Smooth muscle cell (in vitro differentiated cells): ENCODE measurements at regions not wholly inside any gene's neighbourhood (a gene's known extent, or its start where the extent isn't known, plus 50 kb on each side); places are given as distances from the start of the nearest gene placed in this dataset.

Experiments
- DNase-seq: peaks from one replicate; lab custom pipeline; 2025; ENCODE audit not compliant: unreplicated experiment; lab: John Stamatoyannopoulos, UW
- H2AFZ ChIP-seq: fragments of 200-600 bp; sonication (generic); 2 replicates; pipeline ENCODE4 v1.6.0; 2016; ENCODE audit warnings: antibody characterized with exemption, low read depth, mild to moderate bottlenecking
- H3F3A ChIP-seq: fragments of 200-600 bp; sonication (generic); 2 replicates; pipeline ENCODE4 v1.6.0; 2017; ENCODE audit warnings: antibody characterized with exemption, low read depth
- H3K27ac ChIP-seq: fragments of 200-600 bp; sonication (generic); 2 replicates; pipeline ENCODE4 v1.5.1; 2016; ENCODE audit warnings: low read depth, mild to moderate bottlenecking
- H3K27me3 ChIP-seq: fragments of 200-600 bp; sonication (generic); 2 replicates; pipeline ENCODE4 v1.6.1; 2016; ENCODE audit warnings: low read depth, mild to moderate bottlenecking
- H3K36me3 ChIP-seq: fragments of 200-600 bp; sonication (generic); 2 replicates; pipeline ENCODE4 v1.5.1; 2016; ENCODE audit warnings: low read depth
- H3K4me1 ChIP-seq: fragments of 200-600 bp; sonication (generic); 2 replicates; pipeline ENCODE4 v1.5.1; 2016; ENCODE audit warnings: low read depth
- H3K4me2 ChIP-seq: fragments of 200-600 bp; sonication (generic); 2 replicates; pipeline ENCODE4 v1.6.0; 2016; ENCODE audit warnings: mild to moderate bottlenecking
- H3K4me3 ChIP-seq: fragments of 200-600 bp; sonication (generic); 2 replicates; pipeline ENCODE4 v1.5.1; 2016; ENCODE audit warnings: mild to moderate bottlenecking
- H3K79me2 ChIP-seq: fragments of 200-600 bp; sonication (generic); 2 replicates; pipeline ENCODE4 v1.6.0; 2016; ENCODE audit warnings: low read depth, mild to moderate bottlenecking
- H3K9ac ChIP-seq: fragments of 200-600 bp; sonication (generic); 2 replicates; pipeline ENCODE4 v1.6.0; 2016; ENCODE audit warnings: low read depth
- H3K9me3 ChIP-seq: fragments of 200-600 bp; sonication (generic); replicated peaks from 2 replicates; pipeline ENCODE4 v1.5.1; 2016; ENCODE audit warnings: low read depth
- H4K20me1 ChIP-seq: fragments of 200-600 bp; sonication (generic); 2 replicates; pipeline ENCODE4 v1.6.0; 2016; ENCODE audit warnings: low read depth
- WGBS: methylation state at CpG from one replicate; pipeline ENCODE4 v1.1.7; 2016; ENCODE audit warnings: low lambda C conversion rate; 5-methylcytosine and 5-hydroxymethylcytosine counted together
- TF ChIP-seq, protein P1 (sequence below): fragments of 200-600 bp; sonication (generic); IDR thresholded peaks from 2 replicates; pipeline ENCODE4 v1.5.1; 2017; ENCODE audit warnings: borderline replicate concordance, mild to moderate bottlenecking, antibody characterized with exemption; ENCODE audit not compliant: insufficient read depth, poor library complexity, severe bottlenecking

DNA sequence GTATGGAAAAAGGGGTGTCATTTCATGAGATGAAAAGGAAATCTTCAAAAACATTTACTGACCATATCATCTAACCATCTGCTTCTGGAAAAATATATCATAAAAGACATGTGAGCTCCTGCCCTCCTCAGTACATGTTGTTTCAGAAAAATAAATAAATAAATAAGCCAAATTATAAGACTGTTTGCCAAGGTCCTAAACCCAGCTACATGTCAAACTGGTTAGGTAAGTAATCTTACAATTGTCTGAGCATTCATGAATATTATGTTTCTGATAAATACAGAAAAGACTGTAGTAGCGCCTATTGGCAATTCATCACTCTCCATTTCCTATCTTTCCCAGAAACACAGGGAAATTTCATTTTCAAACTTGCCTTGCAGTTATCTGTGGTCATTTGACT lies 138.9 kb upstream of the SETBP1 start:
- no peak overlapping the region for H3K9ac ChIP-seq
- H2AFZ ChIP-seq: no peak overlapping the region
- 0% methylated on average over 1 of the region's 1 CpG for WGBS
- H3K4me3 ChIP-seq: no peak overlapping the region
- peaks cover 4% of the 10 kb centered on the region for H3F3A ChIP-seq
- no peaks in the 10 kb centered on the region for H3K4me1 ChIP-seq
- H3K27ac ChIP-seq: no peak overlapping the region
- H3K36me3 ChIP-seq: no peaks in the 10 kb centered on the region
- H3K4me2 ChIP-seq: no peak overlapping the region
- no peaks in the 10 kb centered on the region for H4K20me1 ChIP-seq
- no peak for DNase-seq
- TF ChIP-seq, protein P1, sequence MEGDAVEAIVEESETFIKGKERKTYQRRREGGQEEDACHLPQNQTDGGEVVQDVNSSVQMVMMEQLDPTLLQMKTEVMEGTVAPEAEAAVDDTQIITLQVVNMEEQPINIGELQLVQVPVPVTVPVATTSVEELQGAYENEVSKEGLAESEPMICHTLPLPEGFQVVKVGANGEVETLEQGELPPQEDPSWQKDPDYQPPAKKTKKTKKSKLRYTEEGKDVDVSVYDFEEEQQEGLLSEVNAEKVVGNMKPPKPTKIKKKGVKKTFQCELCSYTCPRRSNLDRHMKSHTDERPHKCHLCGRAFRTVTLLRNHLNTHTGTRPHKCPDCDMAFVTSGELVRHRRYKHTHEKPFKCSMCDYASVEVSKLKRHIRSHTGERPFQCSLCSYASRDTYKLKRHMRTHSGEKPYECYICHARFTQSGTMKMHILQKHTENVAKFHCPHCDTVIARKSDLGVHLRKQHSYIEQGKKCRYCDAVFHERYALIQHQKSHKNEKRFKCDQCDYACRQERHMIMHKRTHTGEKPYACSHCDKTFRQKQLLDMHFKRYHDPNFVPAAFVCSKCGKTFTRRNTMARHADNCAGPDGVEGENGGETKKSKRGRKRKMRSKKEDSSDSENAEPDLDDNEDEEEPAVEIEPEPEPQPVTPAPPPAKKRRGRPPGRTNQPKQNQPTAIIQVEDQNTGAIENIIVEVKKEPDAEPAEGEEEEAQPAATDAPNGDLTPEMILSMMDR: no peak
- H3K27me3 ChIP-seq: no peaks in the 10 kb centered on the region
- H3K79me2 ChIP-seq: no peaks in the 10 kb centered on the region
- no peaks in the 10 kb centered on the region for H3K9me3 ChIP-seq

DNA sequence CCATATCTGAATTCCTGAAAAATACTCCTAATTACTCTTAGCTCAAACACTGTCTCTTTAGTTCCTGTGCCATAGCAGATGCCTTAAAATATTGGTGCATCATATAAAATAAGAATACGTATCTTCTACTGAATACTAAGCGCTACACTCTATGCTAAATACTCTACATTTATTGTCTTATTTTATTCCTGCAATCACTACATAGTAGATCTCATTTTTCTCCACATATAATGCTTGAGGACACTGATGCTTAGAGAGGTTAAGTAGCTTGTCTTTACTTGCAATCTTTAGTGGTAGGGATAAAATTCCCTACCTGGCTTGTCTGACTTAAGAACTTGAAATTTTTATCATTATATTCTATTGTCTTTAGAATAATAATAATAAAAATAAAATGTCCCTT lies 137.3 kb upstream of the SETBP1 start:
- H3K27me3 ChIP-seq: no peaks in the 10 kb centered on the region
- TF ChIP-seq, protein P1: no peak
- H3K27ac ChIP-seq: no peak overlapping the region
- H4K20me1 ChIP-seq: no peaks in the 10 kb centered on the region
- H3K4me1 ChIP-seq: no peaks in the 10 kb centered on the region
- H2AFZ ChIP-seq: no peak overlapping the region
- no peak for DNase-seq
- H3F3A ChIP-seq: peaks cover 12% of the 10 kb centered on the region
- H3K79me2 ChIP-seq: no peaks in the 10 kb centered on the region
- over 99% methylated on average over 2 of the region's 2 CpGs for WGBS
- H3K9me3 ChIP-seq: no peaks in the 10 kb centered on the region
- no peak overlapping the region for H3K4me2 ChIP-seq
- no peaks in the 10 kb centered on the region for H3K36me3 ChIP-seq
- H3K4me3 ChIP-seq: no peak overlapping the region
- H3K9ac ChIP-seq: no peak overlapping the region

DNA sequence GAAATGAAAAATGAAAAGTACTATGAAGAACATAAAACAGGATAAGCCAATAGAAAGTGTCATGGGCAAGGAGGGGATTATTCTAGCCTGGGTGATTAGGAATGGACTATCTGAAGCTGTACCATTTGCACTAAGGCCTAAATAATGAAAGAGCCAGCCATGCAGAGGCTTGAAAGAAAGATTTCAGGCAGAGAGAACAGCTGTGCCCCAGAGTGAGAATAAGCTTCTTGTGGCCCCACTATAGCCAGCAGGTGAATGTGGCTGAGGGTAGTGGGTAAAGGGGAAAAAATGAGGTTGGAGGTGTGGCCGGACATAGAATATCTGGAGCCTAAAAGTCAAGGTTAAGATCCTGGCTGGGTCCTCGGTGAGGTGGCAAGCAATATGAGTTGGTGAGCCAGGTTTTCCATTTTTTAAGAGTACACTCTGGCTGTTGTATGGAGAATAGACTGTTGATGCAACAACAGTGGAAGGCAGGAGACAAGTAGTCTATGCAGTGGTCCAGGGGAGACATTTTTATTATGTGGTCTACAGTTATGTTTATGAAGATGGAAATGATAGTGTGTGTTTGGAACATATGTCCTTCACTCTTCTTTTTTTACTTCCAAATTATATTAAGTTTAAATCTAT lies 135.2 kb upstream of the SETBP1 start:
- Histone ChIP-seq H4K20me1 (no peaks in the 10 kb centered on the region), H3K27ac (no peak overlapping the region), H3F3A (peaks cover 13% of the 10 kb centered on the region), H3K79me2 (no peaks in the 10 kb centered on the region), H3K4me3 (no peak overlapping the region), H2AFZ (no peak overlapping the region), H3K9ac (no peak overlapping the region), H3K27me3 (no peaks in the 10 kb centered on the region), H3K4me2 (no peak overlapping the region), H3K4me1 (no peaks in the 10 kb centered on the region), H3K36me3 (no peaks in the 10 kb centered on the region), H3K9me3 (no peaks in the 10 kb centered on the region)
- TF ChIP-seq, protein P1: no peak
- no peak for DNase-seq
- WGBS: 95% methylated on average over 2 of the region's 2 CpGs

DNA sequence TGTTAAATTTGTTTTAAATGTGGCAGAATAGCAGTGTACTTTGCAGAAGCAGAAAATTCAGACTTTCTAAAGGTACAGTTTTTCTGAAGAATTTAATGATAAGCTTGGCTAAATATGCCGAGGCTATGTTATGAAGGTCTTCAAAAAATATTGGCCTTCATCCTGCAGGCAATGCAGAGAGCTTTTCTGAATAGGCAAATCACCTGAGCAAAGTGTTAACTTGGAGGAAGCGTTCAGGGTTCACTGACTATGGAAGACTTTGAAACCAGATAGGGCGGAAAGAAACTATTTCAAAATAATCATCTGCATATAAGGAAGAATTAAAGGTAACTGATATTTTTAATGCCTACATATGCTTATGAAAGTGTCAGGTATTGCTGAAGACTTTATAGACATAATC lies 133.7 kb upstream of the SETBP1 start:
- H3K79me2 ChIP-seq: no peaks in the 10 kb centered on the region
- no peak for DNase-seq
- peaks cover 13% of the 10 kb centered on the region for H3F3A ChIP-seq
- H3K9me3 ChIP-seq: no peaks in the 10 kb centered on the region
- H3K4me1 ChIP-seq: no peaks in the 10 kb centered on the region
- H2AFZ ChIP-seq: no peak overlapping the region
- H3K9ac ChIP-seq: no peak overlapping the region
- 98% methylated on average over 3 of the region's 3 CpGs for WGBS
- H3K27ac ChIP-seq: no peak overlapping the region
- H3K4me2 ChIP-seq: no peak overlapping the region
- H4K20me1 ChIP-seq: no peaks in the 10 kb centered on the region
- TF ChIP-seq, protein P1: no peak
- H3K27me3 ChIP-seq: no peaks in the 10 kb centered on the region
- no peak overlapping the region for H3K4me3 ChIP-seq
- no peaks in the 10 kb centered on the region for H3K36me3 ChIP-seq
